H7 (cell line): ENCODE measurements at regions not wholly inside any gene's neighbourhood (a gene's known extent, or its start where the extent isn't known, plus 50 kb on each side); places are given as distances from the start of the nearest gene placed in this dataset.
"Not testable (repeated sequence)": the region's sequence is repeated elsewhere in the genome, so short reads cannot be mapped to it uniquely, and the experiment has no call there.

Experiments
- DNase-seq: peaks from one replicate; pipeline ENCODE4 v3.0.0; 2012
- H3K27me3 ChIP-seq: 2 replicates; pipeline ENCODE4 v1.6.0; 2011; ENCODE audit warnings: mild to moderate bottlenecking, low read length; ENCODE audit not compliant: control insufficient read depth, insufficient read depth
- H3K36me3 ChIP-seq: replicated peaks from 2 replicates; pipeline ENCODE4 v1.5.1; 2011; ENCODE audit warnings: low read length; ENCODE audit not compliant: control insufficient read depth, insufficient read depth
- H3K4me3 ChIP-seq: 2 replicates; pipeline ENCODE4 v1.5.1; 2011; ENCODE audit warnings: low read depth, mild to moderate bottlenecking, control low read depth, low read length, moderate library complexity; ENCODE audit not compliant: insufficient read depth

DNA sequence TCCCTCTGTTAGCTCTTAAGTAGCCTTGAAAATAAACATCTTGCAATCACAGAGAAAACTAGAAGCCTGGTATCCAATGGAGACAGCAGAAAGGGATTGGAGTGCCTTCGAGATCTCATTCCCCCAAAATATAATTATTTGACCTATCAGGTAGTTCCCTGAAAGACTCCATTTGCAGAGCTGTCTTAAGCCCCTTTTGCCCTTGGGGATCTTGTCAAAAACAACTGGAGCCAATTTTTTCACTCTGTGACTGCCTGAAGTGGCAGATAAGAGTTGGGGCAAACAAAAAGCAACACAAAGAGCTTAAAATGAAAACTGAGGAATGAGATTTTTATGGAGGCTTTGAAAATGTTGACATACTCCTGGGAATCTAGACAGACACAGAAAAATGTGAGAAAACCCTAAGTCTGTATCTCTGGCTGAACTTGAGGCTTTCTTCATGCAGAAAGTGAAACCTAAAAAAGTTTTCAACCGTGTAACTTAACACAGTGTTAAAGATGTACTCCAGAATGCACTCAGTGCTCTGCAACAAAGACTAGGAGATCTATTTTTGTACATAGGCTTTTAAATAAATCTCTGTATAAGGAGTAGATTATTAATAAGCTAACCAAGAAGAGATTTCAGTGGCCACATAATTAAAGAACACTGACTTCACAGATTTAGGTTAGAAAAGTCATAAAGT, 971.1 kb upstream of the MAN1A1 start:
- Histone ChIP-seq H3K36me3 (no peaks in the 10 kb centered on the region), H3K4me3 (no peak overlapping the region), H3K27me3 (no peaks in the 10 kb centered on the region)
- DNase-seq, result no peak

- Histone ChIP-seq H3K36me3 (no peaks in the 10 kb centered on the region), H3K4me3 (no peak overlapping the region), H3K27me3 (no peaks in the 10 kb centered on the region)
- no peak for DNase-seq
These were observed 954.7 kb upstream of the MAN1A1 start for GRCh38 chr6:120304223-120304622.

GRCh38 chr6:120303527-120303926, 954.0 kb upstream of the MAN1A1 start:
- no peak for DNase-seq
- Histone ChIP-seq H3K36me3 (no peaks in the 10 kb centered on the region), H3K27me3 (no peaks in the 10 kb centered on the region), H3K4me3 (no peak overlapping the region)

DNA sequence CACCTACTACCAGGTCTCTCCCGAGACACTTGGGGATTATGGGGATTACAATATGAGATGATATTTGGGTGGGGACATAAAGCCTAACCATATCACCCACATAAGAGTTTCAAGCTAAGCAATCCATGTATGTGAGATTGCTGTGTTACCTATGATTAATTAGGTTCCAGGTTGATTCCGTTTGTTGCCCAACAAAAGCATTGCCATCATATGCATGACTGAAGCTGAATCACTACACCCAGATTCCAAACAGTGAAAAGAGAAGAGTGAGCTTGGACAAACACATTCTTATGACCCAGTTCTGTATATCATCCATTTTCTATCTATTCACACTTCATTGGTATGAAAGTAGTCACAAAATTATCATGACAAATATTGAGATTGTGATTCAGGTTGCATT, 952.5 kb upstream of the MAN1A1 start:
- Histone ChIP-seq H3K4me3 (no peak overlapping the region), H3K36me3 (no peaks in the 10 kb centered on the region), H3K27me3 (no peaks in the 10 kb centered on the region)
- no peak for DNase-seq

GRCh38 chr6:120290964-120291363, 941.4 kb upstream of the MAN1A1 start:
- DNase-seq, result no peak
- Histone ChIP-seq H3K4me3 (no peak overlapping the region), H3K36me3 (no peaks in the 10 kb centered on the region), H3K27me3 (no peaks in the 10 kb centered on the region)

DNA sequence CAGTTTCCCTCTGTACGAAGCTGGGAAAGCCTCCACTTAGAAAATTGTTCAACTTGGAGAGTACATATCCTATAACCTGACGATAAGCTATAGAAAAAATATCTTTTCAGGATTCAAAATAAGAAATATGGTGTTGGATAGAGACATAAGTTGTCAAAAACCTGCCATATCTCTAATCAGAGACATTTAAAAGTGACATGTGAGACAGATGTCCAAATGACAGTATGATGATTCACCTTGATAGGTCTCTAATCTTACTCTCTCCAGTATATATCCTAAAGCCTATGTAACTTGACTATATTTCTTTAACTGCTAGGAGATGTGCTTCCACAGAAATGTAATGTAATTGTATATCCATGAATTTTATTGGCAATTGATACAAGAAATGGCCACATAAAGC, 932.4 kb upstream of the MAN1A1 start:
- Histone ChIP-seq H3K4me3 (no peak overlapping the region), H3K27me3 (no peaks in the 10 kb centered on the region), H3K36me3 (no peaks in the 10 kb centered on the region)
- DNase-seq, result no peak

DNA sequence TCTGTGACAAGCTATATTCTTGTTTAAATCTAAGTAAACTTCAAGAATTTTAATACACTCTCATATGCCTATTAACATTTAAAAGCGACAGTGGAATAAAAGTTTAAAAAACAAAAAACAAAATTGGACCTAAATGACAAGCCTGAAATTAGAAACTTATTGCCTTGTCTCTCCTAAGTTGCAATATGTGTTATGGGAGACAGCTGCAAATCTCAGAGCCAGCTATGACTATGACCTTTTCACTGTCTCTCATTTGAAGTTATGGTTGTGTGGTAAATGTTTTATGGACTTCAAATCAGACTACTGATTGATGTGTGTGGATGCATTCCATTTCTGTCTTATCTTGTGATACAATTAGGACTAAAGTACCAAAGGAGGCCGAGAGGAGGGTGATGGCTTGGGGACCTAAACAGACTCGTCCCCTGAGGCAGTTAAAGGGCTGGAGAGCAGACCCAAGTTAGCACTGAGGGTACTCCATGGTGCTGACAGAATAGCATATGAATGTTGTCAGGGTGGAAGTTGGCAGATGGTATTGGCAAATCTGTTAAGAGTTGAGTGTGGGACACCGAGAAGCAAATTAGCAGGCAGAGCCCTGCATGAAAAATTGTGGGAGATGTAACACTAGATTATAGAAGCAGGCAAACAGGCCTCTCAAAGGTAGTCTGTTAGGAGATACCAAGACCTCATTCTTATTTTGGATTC, 930.1 kb upstream of the MAN1A1 start:
- H3K27me3 ChIP-seq, result no peaks in the 10 kb centered on the region
- no peak overlapping the region for H3K4me3 ChIP-seq
- H3K36me3 ChIP-seq, result no peaks in the 10 kb centered on the region
- DNase-seq, result no peak

DNA sequence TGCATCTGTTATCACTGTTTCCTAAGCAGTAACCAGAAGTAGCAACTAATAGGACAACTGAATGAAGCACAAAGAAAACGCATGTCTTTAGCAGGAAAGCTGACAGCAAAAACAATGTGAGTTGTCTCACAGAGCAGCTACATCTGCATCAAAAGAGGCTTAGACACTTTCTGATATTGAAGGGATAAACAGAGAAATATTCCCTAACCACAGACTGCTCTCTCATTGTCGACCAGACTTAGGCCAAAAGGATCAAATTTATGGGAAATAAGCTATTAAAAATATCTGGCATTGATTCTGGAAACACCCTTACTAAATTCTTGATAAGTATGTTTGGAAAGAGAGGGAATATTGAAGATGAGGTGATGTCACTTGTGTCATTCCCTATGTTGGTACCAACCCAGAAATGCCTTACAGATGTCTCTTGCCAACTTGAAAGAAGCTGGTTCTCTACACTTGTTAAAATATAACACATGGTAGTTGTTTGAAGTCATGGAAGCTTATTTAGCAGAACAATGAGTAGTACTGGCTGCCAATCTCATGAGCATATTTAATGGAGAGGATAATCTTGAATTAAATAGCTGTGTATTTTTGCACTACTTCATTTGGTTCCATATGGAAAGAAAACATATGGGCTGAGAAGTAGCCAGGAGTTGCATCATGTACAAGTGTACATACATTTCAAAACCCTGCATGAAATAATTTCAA, 929.3 kb upstream of the MAN1A1 start:
- Histone ChIP-seq H3K36me3 (no peaks in the 10 kb centered on the region), H3K4me3 (no peak overlapping the region), H3K27me3 (no peaks in the 10 kb centered on the region)
- no peak for DNase-seq

GRCh38 chr6:120274547-120274946, 925.0 kb upstream of the MAN1A1 start:
- DNase-seq, result no peak
- no peak overlapping the region for H3K4me3 ChIP-seq
- no peaks in the 10 kb centered on the region for H3K36me3 ChIP-seq
- no peaks in the 10 kb centered on the region for H3K27me3 ChIP-seq

GRCh38 chr6:120273411-120273810, 923.9 kb upstream of the MAN1A1 start:
- Histone ChIP-seq H3K27me3 (no peaks in the 10 kb centered on the region), H3K4me3 (no peak overlapping the region), H3K36me3 (no peaks in the 10 kb centered on the region)
- no peak for DNase-seq

- no peak overlapping the region for H3K4me3 ChIP-seq
- no peaks in the 10 kb centered on the region for H3K36me3 ChIP-seq
- no peaks in the 10 kb centered on the region for H3K27me3 ChIP-seq
- DNase-seq, result no peak
These were observed 922.5 kb upstream of the MAN1A1 start for GRCh38 chr6:120272038-120272437.

GRCh38 chr6:120268256-120268655, 918.7 kb upstream of the MAN1A1 start:
- H3K36me3 ChIP-seq, DNase-seq, H3K4me3 ChIP-seq, H3K27me3 ChIP-seq: not testable (repeated sequence)

- no peak for DNase-seq
- no peak overlapping the region for H3K4me3 ChIP-seq
- no peaks in the 10 kb centered on the region for H3K36me3 ChIP-seq
- no peaks in the 10 kb centered on the region for H3K27me3 ChIP-seq
These were observed 912.8 kb upstream of the MAN1A1 start for GRCh38 chr6:120262354-120262753.

DNA sequence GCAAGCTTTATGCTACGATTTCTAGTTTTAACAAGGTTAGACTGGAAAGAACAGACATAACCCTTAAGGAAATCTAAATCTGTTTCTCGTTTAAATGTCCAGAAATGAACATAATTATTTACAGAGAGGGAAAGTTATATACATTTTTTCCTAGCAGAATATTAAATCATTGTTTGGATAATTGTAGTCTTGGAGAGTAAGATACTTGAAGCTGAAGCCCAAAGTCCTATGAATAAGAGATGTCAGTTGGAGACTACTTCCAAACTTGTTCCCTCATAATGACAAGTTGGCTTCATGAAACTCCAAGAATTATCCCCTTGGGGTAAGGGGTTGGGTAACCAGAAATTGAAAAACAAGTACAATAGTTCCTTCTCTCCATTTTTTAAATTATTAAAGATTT, 911.1 kb upstream of the MAN1A1 start:
- H3K36me3 ChIP-seq, result no peaks in the 10 kb centered on the region
- H3K4me3 ChIP-seq, result no peak overlapping the region
- H3K27me3 ChIP-seq, result no peaks in the 10 kb centered on the region
- DNase-seq, result no peak

DNA sequence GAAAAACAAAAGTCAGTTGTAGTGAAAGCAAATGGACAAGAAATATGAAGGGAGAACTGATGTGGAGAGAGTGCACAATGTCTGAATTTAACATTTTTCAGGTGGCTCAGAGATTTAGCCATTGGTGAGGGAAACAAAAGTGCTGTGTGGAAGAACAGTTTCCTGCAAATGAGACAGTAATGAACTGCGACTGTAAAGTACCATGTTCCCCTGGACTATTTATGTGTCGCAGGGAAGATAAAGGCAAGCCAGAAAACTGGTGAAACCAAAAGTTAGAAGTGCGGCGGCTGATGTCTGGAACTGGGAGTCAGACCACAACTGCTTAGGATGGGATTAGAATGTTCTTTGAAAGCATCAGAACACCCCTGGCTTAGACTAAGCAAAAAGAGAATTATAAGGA, 905.1 kb upstream of the MAN1A1 start:
- no peak for DNase-seq
- H3K4me3 ChIP-seq, result no peak overlapping the region
- no peaks in the 10 kb centered on the region for H3K27me3 ChIP-seq
- H3K36me3 ChIP-seq, result no peaks in the 10 kb centered on the region
